Endothelial cell of umbilical vein (primary cell): ENCODE measurements at regions not wholly inside any gene's neighbourhood (a gene's known extent, or its start where the extent isn't known, plus 50 kb on each side); places are given as distances from the start of the nearest gene placed in this dataset.
"Not testable (repeated sequence)": the region's sequence is repeated elsewhere in the genome, so short reads cannot be mapped to it uniquely, and the experiment has no call there.

Experiments used
- BruUV-seq: library from RNA; stranded (reverse); fragments of 400-500 nt; replicated peaks from 2 replicates; lab custom pipeline; 2021; lab: Mats Ljungman, UMichigan
- CTCF ChIA-PET: fragments of 300-600, 350-600 bp; sonication (Branson Sonifier 250); formaldehyde crosslinking; loops from one replicate; lab custom pipeline; 2021; ENCODE audit warnings: antibody characterized with exemption, inconsistent platforms; lab: Charles Lee
- POLR2A ChIA-PET: fragments of 300-600, 350-600 bp; sonication (Branson Sonifier 250); formaldehyde crosslinking; loops from one replicate; lab custom pipeline; 2021; ENCODE audit warnings: antibody characterized with exemption, inconsistent platforms; lab: Charles Lee
- DNase-seq: peaks from one replicate; pipeline ENCODE4 v3.0.0-alpha.2; 2011; ENCODE audit warnings: low read depth, low spot score
- FAIRE-seq: peaks from 2 replicates; lab custom pipeline; 2011; peaks lifted over from hg19 to GRCh38; lab: Jason Lieb, UNC
- H2AFZ ChIP-seq: 2 replicates; pipeline ENCODE4 v1.6.0; 2012; ENCODE audit warnings: low read depth, low read length, control low read depth, inconsistent platforms
- H3K27ac ChIP-seq: 2 replicates; pipeline ENCODE4 v1.5.1; 2011; ENCODE audit warnings: low read depth, mild to moderate bottlenecking, control low read depth, low read length, moderate library complexity; ENCODE audit not compliant: insufficient read depth
- H3K27me3 ChIP-seq, 2 experiments: 2 replicates each; pipeline versions ENCODE4 v1.6.0 to v1.6.1; 2011; ENCODE audit warnings: low read length in 2 of 2, mixed read lengths in 1 of 2; ENCODE audit not compliant: control insufficient read depth in 2 of 2, insufficient read depth in 2 of 2
- H3K36me3 ChIP-seq, 2 experiments: 2 replicates in 1 of 2; 3 replicates in 1 of 2; pipeline ENCODE4 v1.5.1; 2011; ENCODE audit warnings: low read length in 2 of 2, mild to moderate bottlenecking in 1 of 2, moderate library complexity in 1 of 2; ENCODE audit not compliant: control insufficient read depth in 2 of 2, insufficient read depth in 2 of 2; ENCODE audit errors: extremely low read depth in 1 of 2
- H3K4me1 ChIP-seq: 3 replicates; pipeline ENCODE4 v1.5.1; 2011; ENCODE audit warnings: mild to moderate bottlenecking, low read length; ENCODE audit not compliant: control insufficient read depth, insufficient read depth; ENCODE audit errors: extremely low read depth
- H3K4me2 ChIP-seq: 2 replicates; pipeline ENCODE4 v1.6.1; 2011; ENCODE audit warnings: low read length, control low read depth, mixed read lengths; ENCODE audit not compliant: insufficient read depth
- H3K4me3 ChIP-seq, 3 experiments: fragments of 200-600 bp in 1 of 3; sonication (generic), shearing (Covaris generic) in 1 of 3; replicated peaks in 1 of 3; 2 replicates each; pipeline ENCODE4 v1.5.1; 2011 to 2016; ENCODE audit warnings: control low read depth in 3 of 3, low read length in 3 of 3, mild to moderate bottlenecking in 2 of 3, inconsistent platforms in 1 of 3, low read depth in 1 of 3, moderate library complexity in 1 of 3; ENCODE audit not compliant: insufficient read depth in 1 of 3
- H3K79me2 ChIP-seq: 2 replicates; pipeline ENCODE4 v1.6.0; 2012; ENCODE audit warnings: low read length, inconsistent platforms; ENCODE audit not compliant: control insufficient read depth, insufficient read depth
- H3K9ac ChIP-seq: replicated peaks from 2 replicates; pipeline ENCODE3; 2011; ENCODE audit warnings: low read length, control low read depth; ENCODE audit not compliant: insufficient read depth; ENCODE audit errors: extremely low read depth
- H3K9me1 ChIP-seq: replicated peaks from 3 replicates; pipeline ENCODE4 v1.6.0; 2011; ENCODE audit warnings: mild to moderate bottlenecking, low read length; ENCODE audit not compliant: control insufficient read depth, insufficient read depth; ENCODE audit errors: extremely low read depth
- H3K9me3 ChIP-seq: replicated peaks from 2 replicates; pipeline ENCODE4 v1.5.1; 2012; ENCODE audit warnings: low read length, inconsistent platforms; ENCODE audit not compliant: control insufficient read depth, insufficient read depth
- H4K20me1 ChIP-seq: replicated peaks from 2 replicates; pipeline ENCODE3; 2011; ENCODE audit warnings: mild to moderate bottlenecking, low read length; ENCODE audit not compliant: control insufficient read depth, insufficient read depth; ENCODE audit errors: extremely low read depth
- dilution Hi-C: fragments of 300-500 bp; cut with MboI; formaldehyde crosslinking; loops from one replicate; pipeline ENCODE4 v1.15.0; 2019; ENCODE audit warnings: low sequenced_read_pairs; ENCODE audit not compliant: extremely low pct_ligation_motif_present
- intact Hi-C: fragments of 100-400 bp; cut with micrococcal nuclease; formaldehyde crosslinking; loops from one replicate; pipeline ENCODE4 v1.10.0; 2022

DNA sequence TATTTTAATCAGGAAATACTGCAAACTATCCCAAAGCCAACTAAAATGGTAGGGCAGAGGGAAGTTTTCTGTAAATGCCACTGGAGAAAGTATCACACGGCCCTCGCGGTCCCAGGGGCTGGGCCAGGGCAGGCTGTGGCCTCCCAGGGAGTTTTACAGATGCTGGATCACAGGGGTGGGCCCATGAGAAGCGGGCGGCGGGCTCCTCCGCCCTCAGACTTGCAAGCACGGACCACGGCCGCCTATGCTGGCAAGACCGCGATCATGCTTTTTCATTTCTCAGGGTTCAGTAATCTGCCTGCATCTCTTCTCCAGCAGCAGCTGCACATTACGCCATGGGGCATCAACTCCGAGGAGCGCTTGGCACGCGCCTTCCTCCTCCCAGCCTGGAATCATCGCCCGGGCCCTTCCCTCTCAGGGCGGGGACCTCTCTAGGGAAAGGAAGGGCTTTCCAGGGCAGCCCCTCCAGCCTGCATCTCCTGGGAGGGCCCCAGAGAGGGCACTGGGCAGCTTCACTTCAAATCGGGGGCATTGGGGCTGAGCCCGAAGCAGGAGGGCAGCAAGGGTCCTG is 5420.7 kb upstream of the TPTE start:
- POLR2A ChIA-PET, H3K27me3 ChIP-seq, H3K9ac ChIP-seq, DNase-seq, CTCF ChIA-PET, H3K36me3 ChIP-seq, H3K9me3 ChIP-seq, H4K20me1 ChIP-seq, H2AFZ ChIP-seq, H3K4me1 ChIP-seq, FAIRE-seq, dilution Hi-C loops, H3K4me3 ChIP-seq, BruUV-seq, H3K79me2 ChIP-seq, H3K4me2 ChIP-seq, H3K27ac ChIP-seq, intact Hi-C loops, H3K9me1 ChIP-seq: not testable (repeated sequence)

DNA sequence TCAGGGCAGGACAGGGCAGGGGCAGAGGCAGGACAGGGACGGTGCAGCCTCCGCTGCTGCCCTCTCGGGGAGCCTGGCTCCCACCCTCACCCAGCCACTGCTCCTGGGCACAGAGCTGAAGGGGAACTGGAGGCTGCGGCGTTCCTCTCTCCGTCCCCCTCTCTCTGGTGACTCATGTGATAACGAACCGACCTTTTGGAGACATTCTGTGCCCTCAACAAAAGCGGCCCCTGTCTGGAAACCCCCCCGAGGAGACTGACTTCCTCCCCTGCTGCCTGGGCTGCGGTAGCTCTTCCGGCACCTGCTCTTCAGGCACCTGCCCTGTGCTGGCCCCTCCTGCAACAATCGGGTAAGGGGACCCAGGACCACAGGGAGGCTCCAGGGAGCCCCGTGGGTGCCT is 5419.6 kb upstream of the TPTE start:
- H3K27me3 ChIP-seq, H3K4me2 ChIP-seq, H3K9ac ChIP-seq, dilution Hi-C loops, H4K20me1 ChIP-seq, H3K79me2 ChIP-seq, H2AFZ ChIP-seq, H3K36me3 ChIP-seq, H3K4me3 ChIP-seq, BruUV-seq, FAIRE-seq, POLR2A ChIA-PET, H3K4me1 ChIP-seq, intact Hi-C loops, H3K9me1 ChIP-seq, H3K9me3 ChIP-seq, CTCF ChIA-PET, H3K27ac ChIP-seq: not testable (repeated sequence)
- DNase-seq = peak; percentile 21

DNA sequence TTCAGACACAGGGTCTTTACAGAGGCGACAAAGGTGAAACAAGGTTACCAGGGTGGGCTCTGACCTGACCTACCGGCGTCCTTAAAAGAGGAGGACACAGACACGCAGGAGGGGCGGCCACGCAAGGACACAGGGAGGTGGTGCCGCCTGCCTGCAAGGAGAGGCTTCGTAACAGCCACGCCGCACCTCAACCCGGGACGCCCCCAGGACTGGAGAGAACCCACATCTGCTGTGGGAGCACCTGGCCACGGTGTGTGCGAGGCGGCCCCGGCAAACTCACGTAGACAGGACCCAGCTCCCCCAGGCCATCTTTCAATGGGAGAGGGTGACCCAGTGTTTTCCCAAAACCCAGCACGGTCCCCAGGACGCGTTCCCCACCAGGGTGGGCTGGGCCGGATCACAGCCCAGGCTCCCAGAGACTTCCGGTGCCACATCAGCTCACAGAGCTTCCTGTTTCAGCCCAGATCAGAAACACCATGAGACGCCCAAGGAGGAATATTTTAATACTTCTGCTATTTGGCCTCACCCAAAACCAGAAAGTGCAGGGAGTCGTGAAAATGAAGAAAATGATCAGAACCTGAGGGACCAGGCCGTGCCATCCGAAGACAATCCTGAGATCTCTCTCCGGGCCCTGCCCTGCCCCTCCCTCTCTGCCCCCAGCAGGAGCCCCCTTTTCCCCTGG is 5417.4 kb upstream of the TPTE start:
- H3K4me1 ChIP-seq, H3K27ac ChIP-seq, DNase-seq, H2AFZ ChIP-seq, H3K79me2 ChIP-seq, H3K36me3 ChIP-seq, H3K27me3 ChIP-seq, H3K4me2 ChIP-seq, H3K9ac ChIP-seq, H4K20me1 ChIP-seq, H3K9me1 ChIP-seq, POLR2A ChIA-PET, H3K9me3 ChIP-seq, H3K4me3 ChIP-seq, BruUV-seq, intact Hi-C loops, FAIRE-seq, dilution Hi-C loops, CTCF ChIA-PET: not testable (repeated sequence)

DNA sequence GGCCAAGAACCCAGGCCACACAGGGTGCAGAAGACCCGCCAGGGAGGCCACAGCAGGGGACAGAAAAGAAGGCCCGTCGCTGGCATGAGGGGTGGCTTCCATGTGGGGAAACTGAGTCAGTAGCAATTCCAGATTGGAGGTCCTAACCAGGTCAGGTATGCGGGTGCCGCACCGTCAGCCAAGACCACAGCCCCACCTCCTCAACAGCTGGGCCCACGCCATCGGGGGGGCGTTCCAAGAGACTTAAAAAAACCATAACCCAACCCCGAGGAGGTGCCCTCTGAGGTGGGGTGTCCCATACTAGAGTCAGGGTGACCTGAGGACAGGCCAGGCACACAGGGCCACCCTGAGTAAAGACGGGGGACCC is 5416.8 kb upstream of the TPTE start:
- H4K20me1 ChIP-seq, H3K4me2 ChIP-seq, H3K79me2 ChIP-seq, dilution Hi-C loops, H3K27me3 ChIP-seq, BruUV-seq, H3K9me1 ChIP-seq, CTCF ChIA-PET, H3K27ac ChIP-seq, FAIRE-seq, H2AFZ ChIP-seq, H3K36me3 ChIP-seq, H3K9me3 ChIP-seq, H3K4me1 ChIP-seq, POLR2A ChIA-PET, DNase-seq, H3K4me3 ChIP-seq, H3K9ac ChIP-seq, intact Hi-C loops: not testable (repeated sequence)
